ENCODE measurements at regions not wholly inside any gene's neighbourhood (a gene's known extent, or its start where the extent isn't known, plus 50 kb on each side); places are given as distances from the start of the nearest gene placed in this dataset.

- TF ChIP-seq, protein P1, sequence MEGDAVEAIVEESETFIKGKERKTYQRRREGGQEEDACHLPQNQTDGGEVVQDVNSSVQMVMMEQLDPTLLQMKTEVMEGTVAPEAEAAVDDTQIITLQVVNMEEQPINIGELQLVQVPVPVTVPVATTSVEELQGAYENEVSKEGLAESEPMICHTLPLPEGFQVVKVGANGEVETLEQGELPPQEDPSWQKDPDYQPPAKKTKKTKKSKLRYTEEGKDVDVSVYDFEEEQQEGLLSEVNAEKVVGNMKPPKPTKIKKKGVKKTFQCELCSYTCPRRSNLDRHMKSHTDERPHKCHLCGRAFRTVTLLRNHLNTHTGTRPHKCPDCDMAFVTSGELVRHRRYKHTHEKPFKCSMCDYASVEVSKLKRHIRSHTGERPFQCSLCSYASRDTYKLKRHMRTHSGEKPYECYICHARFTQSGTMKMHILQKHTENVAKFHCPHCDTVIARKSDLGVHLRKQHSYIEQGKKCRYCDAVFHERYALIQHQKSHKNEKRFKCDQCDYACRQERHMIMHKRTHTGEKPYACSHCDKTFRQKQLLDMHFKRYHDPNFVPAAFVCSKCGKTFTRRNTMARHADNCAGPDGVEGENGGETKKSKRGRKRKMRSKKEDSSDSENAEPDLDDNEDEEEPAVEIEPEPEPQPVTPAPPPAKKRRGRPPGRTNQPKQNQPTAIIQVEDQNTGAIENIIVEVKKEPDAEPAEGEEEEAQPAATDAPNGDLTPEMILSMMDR (IDR thresholded peaks at IDR 0.05; ENCODE audit: insufficient read depth, low read length, poor library complexity, severe bottlenecking): no peak
- TF ChIP-seq EZH2phosphoT487 (conservative IDR thresholded peaks at IDR 0.05; ENCODE audit: low read length): no peak
Observed at GRCh38 chr9:1960342-1961042, 54.7 kb upstream of the SMARCA2 start.
